HG02798 (cell line): ENCODE measurements at regions not wholly inside any gene's neighbourhood (a gene's known extent, or its start where the extent isn't known, plus 50 kb on each side); places are given as distances from the start of the nearest gene placed in this dataset.
"Not testable (repeated sequence)": the region's sequence is repeated elsewhere in the genome, so short reads cannot be mapped to it uniquely, and the experiment has no call there.

Experiments used
- ATAC-seq: cut with Tn5 transposase; IDR thresholded peaks from one replicate; pipeline ENCODE4 v1.9.1; 2021; ENCODE audit warnings: mild to moderate bottlenecking; ENCODE audit not compliant: unreplicated experiment, poor library complexity

DNA sequence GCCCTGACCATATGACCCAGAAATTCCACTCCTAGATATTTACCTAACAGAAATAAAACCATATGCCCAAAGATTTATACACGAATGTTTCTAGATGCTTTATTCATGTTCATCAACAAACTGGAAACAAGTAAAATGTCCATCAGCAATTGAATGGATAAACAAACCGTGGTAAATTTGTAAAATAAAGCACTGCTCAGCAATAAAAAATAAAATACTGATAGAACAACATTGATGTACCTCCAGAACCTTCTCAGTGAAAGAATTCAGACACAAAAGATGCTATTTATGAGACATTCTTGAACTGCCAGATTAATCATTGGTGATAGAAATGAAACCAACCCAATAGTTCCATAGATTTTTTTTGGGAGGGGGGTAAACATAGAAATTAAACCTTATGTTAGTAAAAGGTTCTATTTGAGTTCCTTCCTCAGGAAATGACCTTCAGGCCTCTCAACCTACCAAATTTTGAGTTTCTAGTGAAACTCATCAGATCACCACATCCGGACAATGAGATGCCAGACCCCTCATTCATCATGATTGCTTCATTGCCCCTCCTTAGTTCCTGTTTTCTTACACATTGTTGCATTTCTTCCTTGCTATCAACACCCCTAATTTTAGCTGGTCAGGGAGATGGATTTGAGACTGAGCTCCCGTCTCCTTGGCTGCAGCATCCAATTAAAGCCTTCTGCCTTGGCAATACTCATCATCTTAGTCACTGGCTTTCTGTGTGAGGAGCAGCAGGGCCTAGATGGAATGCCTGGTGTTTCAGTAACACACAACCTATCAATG is 203.5 kb downstream of the LPIN1 start:
- ATAC-seq, result no peak

DNA sequence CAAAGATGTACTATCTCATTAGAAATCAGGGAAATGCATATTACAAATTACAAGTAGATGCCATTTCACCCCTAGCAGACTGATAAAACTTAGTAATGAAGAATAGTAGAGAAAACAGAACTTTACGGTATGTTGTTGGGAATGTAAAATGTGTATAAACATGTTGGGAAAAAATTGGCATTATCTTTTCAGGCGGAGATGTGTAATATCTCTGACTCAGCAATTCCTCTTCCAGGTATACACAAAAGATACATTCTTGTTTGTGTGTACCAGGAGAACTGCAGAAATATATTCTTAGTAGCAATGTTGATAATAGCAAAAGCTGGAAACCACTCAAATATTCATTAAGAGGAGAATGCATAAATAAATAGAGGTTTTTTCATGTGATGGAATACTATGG is 204.5 kb downstream of the LPIN1 start:
- ATAC-seq, result no peak

DNA sequence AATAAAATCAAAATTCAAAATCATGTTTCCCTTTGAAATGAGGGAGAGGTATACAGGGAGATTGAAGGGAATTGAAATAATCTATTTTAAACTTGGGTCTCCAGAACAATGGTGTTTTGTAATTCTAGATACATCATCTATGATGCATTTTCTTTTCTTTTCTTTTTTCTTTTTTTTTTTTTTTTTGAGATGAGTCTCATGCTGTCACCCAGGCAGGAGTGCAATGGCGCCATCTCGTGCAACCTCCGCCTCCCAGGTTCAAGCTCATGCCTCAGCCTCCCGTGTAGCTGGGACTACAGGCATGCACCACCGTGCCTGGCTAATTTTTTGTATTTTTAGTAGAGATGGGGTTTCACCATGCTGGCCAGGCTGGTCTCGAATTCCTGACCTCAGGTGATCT is 205.1 kb downstream of the LPIN1 start:
- not testable (repeated sequence) for ATAC-seq

DNA sequence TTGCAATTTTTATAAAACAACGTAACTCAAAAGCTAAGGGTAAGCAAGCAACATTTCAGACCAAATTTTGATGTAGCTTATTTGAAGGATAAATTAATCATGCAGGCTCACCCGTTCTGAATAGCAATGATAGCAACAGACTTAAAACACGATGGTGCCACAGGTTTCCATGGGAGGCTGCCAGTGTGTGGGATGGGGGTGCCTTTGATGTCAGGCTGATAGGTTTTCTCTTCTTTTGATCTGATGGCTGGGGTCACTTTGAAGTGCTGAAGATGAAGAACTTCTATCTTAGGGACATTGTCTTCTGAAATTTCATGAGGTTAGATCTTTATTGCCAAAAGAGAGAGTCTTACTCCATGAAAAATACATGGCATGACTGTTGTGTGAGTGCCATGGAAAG is 206.8 kb downstream of the LPIN1 start:
- no peak for ATAC-seq

DNA sequence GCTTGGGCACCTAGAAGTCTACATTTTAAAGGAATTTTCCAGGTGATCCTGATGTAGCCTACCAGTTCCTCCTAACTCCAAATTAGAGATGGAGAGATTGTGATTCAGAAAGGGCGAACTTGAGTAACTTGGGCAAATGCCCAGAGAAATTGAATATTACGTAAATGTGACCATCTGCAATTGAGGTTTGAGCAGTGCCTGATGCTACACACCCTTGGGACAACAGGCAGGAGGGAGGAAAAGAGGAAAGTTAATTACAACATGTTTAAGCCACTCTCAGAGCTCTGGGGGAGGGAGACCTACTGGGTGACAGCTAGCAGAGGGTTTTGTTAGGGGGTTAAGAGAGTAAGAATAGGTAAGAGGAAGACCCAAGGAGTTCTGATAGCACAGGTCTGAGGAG is 208.9 kb downstream of the LPIN1 start:
- ATAC-seq, result no peak

DNA sequence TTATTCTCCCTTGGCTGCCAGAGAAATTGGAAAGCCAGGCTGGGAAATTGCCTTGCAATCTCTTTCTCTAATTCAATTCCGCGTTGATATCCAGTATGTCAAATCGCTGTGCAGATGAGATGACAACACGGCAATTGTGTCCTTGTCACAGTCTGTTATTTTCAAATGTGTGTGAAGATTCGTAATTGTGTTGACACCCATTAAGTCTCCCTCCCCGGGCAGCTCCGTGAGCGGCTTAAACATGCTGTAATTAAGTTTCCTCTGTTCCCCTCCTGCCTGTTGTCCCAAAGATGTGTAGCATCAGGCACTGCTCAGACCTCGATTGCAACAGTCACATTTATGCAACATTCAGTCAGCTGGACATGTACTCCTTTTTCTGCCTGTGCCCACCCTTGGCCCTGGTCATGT is 209.5 kb downstream of the LPIN1 start:
- no peak for ATAC-seq

DNA sequence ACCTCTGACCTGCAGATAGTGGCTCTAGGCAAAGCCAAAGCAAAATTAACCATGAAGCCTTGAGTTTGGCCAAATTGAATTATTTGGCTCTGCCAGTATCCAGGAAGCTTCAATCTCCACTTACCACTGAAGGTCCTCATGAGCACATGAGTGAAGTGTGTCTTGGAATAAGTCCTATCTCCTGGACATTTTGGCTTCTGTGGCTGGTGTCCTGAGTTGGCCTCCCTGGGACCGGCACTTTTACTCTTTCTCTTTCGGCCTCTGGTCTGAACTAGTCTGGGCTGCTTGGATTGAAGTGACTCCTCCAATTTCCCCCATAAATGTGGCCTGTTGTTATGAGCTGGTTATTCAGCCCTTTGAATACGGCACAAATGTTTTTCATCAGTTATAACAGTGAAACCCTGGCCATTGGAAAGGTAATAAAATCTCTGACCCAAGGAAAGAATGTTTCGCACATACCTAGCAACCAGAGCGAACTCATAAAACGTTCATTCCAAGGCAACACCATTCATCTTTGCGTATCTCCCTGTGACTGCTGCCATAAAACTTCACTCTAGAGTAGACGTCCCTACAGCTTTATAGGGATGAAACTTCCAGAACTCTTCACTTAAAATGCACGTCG is 216.4 kb downstream of the LPIN1 start:
- no peak for ATAC-seq

DNA sequence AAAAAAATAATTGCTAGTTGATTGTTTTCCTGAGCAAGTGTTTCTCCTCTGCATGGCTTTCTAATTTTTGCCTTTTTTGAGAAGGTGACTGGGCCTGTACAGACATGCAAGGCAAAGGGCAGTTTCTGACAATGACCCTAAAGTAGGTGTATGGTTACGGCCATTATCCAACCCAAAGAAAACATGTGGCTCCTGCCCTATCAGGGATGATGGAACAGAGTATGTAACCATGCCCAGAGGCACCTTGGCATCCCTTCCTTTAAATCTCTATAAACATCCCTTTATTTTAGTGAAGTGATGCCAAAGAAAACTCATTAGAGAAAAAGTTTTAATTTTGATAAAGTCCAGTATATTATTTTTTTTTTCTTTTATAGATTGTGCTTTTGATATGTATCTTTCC is 217.5 kb downstream of the LPIN1 start:
- no peak for ATAC-seq

DNA sequence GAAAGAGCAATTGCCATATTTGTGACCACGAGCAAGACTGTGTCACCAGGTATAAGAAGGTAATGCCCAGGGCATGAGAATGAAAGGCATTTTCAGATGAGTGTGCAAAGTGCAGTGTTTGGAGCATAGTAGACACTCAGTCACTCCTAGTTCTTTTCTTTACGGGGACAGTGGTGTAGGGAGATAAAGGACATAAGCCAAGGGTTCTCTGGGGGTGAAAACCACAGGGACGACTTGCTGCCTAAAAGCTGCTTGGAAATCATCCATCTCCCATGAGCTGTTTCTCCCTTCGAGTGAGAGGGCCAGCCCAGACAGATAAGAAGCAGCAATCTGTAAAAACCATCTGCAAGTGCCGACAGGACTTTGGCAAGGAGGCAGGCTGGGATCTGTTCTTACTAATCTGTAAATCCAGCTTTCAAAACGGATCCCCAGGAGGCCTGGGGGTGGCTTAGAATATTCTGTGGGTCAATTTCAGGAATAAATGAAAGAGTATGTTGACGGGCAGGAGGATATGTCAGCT is 221.6 kb downstream of the LPIN1 start:
- no peak for ATAC-seq

DNA sequence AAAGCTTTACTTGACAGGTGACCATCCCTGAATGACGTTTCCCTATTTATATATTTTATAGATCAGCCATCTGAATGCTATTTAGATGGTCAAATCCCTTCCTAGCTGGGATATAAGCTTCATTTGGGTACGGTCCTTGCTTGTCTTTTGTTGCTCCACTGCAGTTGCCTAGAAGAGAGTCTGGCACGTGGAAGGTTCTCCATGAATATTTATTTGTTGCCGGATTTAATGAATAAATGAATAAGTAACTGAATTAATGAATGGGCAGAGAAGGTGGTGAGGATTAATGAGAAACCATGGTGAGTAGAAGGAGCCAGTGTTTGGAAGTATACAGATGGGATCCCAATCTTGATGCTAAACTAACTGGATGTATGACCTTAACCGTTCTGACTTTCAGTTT is 222.1 kb downstream of the LPIN1 start:
- ATAC-seq, result no peak

DNA sequence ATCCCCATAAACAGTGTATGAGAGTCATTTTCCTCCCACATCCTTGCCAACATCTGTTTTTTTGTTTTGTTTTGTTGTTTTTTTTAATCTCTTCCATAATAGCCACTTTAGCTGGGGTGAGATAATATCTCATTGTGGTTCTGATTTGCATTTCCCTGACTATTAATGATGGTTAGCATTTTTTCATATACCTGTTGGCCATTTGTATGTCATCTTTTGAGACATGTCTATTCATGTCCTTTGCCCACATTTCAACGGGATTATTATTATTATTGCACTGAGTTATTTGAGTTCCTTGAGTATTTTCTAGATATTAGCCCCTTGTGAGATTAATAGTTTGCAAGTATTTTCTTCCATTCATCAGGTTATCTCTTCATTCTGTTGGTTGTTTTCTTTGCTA is 223.3 kb downstream of the LPIN1 start:
- no peak for ATAC-seq

DNA sequence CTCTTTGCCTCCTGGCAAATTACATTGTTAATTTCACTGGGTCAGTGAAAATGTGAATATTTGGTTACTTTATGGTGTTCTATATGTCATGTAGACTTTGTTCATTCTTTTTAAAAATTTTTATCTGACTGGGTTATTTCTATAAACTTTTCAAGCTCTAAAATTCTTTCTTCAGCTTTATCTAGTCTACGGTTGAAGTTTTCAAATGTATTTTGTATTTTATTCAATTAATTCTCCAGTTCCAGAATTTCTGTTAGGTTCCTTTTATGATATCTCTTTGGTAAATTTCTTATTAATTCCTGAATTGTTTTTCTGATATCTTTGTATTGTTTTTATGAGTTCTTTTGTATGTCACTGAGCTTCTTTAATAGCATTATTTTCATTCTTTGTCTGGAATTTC is 228.1 kb downstream of the LPIN1 start:
- no peak for ATAC-seq

DNA sequence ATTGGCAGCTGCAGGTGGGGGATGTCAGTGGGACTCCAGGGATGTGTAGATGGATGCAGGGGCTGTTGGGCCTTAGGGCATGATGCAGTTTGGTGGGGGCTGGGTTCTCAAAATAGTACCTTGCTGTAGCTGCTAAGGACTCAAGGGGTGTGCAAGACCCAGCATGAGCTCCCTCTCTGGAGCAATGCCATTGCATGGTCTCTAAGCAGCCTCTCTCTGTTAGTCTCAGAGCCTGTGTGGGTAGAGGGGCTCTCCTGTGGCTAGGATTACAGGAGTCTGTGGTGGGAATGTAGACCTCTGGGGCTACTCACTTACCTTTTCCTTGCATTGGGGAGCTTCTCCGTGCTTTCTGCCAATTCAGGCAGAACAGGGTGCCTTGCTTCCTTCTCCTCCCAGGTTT is 228.9 kb downstream of the LPIN1 start:
- no peak for ATAC-seq

DNA sequence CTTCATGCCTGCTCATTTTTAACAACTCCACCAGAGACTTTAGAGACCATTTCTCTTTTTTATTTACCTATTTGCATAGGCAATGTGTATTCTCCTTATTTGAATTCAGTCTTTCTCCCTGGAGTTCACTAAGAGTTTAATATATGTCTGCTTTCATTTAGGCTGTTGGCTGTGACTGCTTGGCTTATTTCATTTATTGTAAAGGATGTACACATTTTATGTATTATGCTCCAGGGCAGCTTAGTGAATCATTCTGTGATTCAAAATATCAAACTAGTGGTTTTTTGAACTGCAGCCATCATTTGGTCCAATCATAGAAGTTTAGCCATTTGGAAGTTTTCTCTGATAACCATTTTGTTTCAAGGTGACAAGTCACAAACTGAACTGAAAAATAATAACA is 229.6 kb downstream of the LPIN1 start:
- ATAC-seq, result no peak

DNA sequence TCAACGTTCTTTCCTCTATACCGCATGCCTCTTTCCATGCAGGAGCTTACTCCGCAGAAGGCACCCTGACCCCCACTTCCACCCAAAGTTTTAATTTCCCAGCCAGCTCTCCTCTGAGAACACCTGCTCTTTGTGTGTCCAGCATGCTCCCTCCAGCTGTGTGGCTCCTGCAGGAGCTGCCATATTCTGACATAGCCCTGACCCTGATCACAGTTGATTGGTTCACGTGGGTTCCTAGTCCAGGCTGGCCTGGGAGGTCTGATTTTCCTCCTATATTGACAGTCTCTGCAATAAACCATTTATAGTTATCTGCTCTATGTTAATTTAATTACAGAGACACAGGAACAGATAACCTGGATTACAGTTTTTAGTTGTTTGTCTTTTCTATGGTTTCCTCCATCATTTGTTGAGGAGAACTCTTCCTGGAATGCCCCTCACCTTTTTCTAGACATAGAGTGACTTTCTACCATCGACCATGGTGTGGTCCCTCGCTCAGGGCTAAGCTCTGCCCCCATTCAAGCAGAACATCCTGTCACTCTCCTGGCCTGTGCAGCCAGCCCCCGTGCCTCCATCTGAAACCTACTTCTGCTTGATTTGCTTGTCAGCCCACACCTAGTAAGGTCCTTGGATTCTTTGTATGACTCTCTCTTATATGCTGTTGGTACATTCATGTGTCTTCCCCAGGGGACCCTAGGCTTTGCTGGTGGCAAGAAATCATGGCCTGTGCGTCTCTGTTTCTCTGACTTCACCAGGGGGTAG is 231.5 kb downstream of the LPIN1 start:
- ATAC-seq, result no peak

DNA sequence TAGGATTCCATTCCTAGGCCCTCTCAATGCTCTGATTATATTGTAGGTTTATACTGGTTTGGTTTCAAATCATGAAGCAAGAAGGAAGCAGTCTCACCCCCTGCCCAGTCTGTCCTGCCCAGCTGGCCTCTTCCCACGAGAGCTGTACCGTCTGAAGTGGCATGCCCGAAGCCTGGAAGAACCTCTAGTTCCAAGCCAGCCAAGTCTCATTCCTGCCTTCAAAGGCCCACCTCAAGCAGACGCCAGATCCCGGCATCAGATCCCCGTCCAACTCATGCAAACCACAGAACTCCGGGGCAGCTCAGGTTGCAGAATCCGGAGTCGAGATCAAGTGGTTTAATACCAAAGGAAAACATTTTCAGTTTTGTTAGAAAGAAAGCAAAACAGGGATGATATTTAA is 234.4 kb downstream of the LPIN1 start:
- ATAC-seq, result no peak

DNA sequence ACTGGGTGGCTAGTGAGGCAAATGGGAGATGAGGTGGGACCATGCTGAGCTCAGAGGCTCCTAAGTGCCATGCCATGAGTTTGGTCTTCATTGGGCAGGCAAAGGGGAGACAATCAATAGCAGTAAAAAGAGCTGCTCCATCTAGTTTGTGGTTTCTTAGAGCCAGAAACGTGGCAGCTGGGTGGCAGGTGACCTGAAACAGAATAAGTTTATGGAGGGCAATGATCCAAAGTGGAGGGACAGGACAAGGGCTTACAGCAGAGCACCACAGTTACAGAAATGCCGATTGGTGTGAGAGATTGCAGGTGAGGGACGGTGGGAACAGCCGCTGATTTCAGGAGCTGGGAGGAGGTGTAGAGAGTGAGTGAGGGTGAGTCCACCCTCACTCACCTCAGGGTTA is 237.0 kb downstream of the LPIN1 start:
- ATAC-seq, result no peak

DNA sequence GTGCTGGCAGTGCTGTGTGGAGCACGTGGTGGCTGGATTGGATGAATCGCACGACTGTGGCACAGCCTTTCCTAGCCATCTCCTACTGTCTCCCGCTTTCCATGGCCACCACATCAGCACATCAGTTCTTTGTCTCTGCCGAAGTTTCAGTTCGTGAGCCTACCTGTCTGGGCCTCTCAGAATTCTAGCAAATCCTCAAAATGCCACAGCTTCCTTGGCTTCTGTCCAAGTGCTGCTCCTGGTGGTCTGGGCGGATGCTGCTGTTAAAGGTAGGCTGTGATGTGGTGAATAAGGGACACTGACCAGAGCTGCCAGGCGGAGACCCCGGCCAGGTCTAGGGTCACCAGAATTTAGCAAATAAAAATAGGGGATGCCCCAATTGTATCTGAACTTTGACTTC is 237.4 kb downstream of the LPIN1 start:
- ATAC-seq, result no peak

DNA sequence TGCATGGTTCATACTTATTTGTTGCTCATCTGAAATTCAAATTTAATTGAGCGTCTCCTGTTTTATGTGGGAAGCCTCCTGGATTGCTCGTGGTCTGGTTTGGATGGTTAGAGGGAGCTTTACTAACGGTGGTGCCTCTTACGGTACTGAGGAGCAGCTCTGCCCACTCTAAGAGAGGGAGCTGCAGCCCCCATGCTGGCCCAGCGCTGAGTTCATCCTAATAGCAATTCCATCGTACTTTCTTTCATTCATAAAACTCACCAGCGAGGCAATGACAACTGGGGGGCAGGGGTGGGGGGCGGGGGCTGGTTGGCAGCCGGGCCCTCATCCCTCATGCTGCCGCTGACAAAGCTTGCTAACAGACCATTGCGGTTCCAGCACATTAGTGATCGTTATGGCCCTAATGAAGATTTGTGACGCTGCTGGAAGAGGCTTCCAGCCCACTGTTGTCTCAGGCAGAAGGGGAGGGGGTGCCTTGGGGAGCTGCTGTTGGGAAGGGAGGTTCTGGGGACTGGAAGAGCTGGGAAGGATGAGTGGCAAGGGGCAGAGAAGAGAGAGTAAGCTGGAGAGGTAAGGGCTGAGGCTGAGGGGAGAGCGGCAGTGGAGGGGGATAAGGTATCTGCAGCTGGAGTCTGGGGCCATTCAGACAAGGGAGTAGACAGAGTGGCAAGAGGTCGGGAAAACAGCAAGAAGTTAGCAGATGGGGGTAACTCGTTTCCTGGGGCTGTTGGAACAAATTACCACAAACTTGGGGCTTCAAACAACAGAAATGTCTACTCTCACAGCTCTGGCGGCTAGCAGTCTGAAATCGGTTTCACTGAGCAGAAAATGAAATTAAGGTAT is 238.1 kb downstream of the LPIN1 start:
- ATAC-seq, result no peak

DNA sequence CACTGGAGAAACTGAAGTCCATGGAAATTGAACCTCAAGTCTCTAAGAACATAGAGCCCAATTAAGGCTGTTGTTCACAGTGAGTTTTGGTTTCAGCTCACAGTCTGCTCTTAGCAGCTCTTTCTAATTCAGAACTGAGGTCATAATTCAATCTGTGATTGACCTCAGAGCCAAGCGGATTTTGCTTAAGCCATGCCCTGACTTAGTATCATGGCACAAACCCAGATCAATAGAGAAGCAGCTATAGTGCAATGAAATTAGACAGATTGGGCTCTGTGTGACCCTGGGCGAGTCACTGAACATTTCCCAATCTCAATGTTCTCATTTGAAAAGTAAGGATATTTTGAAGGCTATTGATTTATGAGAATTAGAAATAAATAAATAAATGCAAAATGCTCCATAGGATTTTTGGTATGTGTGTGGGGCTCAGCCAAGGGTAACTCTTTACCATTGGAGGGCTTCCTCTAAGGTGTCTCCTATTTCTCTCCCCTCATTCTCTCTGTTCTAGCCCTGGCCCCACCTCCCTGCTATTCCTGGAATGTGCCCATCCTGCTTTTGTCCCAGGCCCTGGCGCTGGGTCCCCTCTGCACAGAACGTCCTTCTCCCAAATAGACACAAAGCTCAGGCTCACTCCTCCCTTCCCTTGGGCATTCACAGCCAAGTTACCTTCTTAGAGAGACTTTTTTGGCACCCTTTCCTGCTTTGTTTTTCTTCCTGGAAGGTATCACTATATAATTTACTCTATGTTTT is 239.6 kb downstream of the LPIN1 start:
- ATAC-seq, result no peak
